Activated CD4-positive, alpha-beta T cell treated with anti-CD3 and anti-CD28 coated beads for 48 hours (primary cell): ENCODE measurements at regions not wholly inside any gene's neighbourhood (a gene's known extent, or its start where the extent isn't known, plus 50 kb on each side); places are given as distances from the start of the nearest gene placed in this dataset.

Experiments
- DNase-seq: peaks from one replicate; pipeline ENCODE4 v3.0.0-alpha.2; 2020

DNA sequence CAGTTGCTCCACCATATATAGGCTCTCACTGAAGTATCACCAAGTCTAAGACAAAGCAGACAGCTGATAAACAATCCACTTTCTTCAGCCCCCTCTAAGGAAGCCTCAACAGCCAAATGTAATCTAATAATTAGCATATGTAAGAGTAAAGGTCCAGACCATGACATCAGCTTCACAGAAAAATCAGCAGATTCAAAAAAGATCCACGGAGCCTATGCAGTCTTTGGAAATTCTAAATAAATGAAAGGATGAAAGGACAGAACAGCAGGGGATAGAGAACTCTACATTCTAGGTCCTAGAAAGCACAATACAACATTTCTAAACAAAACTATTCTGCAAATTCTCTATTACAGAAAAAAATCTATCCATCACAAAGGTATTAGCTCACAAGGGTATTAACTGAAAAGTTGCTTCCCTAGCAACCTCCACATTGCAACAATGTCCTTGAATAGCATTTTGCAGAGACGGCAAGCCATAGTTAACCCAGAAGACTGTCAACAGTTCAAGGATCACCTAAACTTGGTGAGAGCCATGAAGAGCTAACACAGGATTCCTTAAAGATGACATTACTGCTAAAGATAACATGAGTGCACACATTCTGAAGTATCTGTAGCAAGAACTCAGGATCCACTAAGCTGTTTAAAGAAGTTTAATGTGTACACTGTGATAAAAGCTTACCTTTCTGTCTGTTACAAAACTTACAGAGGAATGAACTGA is 74.3 kb downstream of the SIPA1L2 start:
- no peak for DNase-seq

DNA sequence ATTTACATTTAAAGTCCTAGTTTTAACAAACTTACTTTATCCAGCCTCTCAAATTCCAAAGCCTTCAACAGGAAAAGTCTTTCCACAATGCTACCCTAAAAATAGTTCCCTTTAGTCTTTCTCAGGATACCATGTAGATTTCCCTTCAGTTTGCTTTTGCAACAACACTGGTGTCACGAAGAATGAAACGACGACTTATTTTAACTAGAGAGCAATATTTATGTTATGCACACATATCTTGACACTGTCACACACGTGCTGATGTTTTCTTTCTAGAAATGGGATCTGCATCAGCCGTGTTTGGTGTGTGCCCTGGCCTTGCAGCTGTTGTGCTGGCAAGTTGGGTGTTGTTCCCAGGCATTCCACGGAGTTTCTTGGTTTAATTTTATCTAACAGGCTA is 75.5 kb downstream of the SIPA1L2 start:
- no peak for DNase-seq

DNA sequence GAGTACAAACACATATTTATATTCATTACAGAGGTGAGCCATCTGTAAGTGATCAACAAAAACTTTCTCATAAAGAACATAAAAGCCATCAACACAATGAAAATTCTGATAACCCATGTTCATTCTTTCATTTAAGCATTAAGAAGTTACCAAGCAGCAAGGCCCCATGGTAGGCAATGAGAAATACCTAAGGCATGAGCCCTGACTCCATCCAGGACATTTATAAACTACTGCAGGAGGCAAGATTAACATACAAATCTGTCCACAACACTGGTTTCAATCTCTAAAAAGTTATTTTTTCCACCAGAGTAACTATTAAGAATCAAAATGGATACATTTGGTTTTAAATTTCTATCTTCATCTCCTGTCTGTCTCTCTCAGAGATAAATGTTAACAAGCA is 76.1 kb downstream of the SIPA1L2 start:
- DNase-seq = no peak

DNA sequence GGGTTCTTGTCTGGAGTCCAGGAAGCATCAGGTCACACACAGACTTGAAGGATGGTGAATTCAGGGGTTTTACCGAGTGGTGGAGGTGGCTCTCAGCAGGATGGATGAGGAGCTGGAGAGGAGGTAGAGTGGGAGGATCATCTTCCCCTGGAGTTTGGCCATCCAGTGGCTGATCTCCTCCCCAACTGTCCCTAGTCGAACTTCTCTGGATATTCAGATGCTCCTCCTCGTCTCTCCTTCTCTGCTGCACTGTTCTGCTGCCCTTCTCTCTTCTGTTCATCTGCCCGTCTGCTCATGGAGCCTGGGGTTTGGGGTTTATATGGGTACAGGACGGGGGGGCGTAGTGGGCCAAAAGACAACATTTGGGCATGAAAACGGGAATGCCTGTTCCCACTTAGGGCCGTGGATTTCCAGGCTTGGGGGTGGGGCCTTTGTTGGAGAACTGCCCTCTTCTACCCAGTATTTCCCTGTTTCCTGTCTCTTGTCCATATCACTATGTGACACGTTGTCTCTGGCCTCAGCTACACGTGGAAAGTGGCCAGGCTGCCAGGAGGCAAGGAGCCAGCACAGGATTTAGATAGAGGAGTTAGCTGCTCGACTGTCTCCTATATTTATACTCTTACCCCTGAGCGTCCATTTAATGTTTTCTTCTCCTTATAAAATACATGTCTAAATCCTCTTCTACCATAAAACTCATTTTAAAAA is 76.7 kb downstream of the SIPA1L2 start:
- DNase-seq = no peak

DNA sequence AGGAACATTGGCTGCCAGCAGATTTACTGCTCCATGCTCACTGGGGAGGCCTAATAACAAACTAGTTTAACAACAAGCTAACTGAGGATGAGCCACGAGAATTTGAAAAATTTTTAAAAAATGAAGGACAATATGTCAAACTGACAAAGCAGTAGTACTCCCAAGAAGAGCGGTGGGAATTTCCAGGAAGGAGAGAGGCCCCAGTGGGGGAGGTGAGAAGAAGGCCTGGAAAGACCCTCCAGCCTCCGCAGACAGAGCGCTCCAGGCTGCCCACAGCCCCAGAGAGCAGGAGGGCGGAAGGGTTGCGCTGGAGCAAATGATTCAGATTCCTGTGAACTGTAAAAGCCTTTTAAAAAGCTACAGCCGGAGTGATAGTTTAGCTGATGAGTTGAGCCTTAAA is 78.5 kb downstream of the SIPA1L2 start:
- no peak for DNase-seq

DNA sequence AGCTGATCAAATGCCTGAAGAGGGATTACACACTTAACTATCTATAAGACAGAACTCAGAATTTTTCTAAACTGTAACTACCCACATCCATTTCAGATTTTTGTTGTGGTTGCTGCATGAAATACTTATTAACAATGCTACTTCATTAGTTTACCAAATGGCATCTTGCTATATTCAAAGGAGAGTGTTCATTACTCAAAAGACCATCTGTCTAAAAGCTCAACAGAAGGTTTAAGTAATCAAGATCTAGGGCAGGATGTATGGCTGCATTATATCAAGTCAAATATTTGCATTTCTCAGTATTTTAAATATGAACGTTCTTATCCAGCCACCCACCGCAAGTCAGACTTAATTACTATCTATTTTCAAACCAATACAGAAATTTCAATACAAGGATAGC is 79.9 kb downstream of the SIPA1L2 start:
- DNase-seq = no peak

DNA sequence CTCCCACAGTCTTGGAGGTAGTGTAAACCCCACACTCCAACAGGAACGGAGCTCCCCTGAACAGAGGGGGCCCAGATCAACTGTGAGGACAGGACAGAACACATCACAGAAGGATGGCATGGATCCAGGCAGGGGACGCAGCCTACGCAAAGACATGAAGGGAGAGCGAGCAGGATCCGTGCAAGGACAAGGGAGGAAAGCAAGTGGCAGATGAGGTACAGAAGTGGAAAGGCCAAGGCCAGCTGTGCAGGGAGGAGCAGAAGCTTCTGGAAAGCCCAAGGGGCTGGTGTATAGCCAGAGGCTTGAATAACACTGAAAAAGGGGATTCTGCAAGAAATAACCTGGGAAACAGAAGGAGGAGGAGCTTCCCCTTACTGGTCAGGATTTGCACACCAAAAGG is 81.2 kb downstream of the SIPA1L2 start:
- DNase-seq = no peak

DNA sequence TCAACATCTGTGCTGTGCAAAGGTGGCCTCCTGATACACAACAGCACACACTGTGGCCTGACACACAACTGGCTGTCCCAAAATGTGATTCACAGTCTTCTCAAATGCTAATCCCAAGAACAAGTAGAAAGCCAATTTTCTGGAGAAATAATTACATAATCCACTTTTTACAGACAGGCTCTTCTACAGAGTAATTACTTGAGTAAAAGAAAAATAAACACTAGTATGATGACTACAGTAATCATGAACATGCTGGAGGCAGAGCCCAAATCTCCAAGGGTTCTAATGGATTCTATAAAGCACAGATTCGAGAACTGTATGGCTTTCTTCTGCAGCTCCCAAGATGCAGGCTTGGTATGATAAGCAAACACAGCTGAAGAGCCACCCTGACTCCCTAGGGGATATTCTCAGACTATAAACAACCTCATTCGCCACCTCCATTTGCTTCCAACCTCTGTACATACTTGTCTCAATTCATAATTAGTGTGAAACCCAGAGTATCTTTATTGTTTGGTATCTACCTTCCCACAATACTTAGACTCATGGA is 81.9 kb downstream of the SIPA1L2 start:
- no peak for DNase-seq

DNA sequence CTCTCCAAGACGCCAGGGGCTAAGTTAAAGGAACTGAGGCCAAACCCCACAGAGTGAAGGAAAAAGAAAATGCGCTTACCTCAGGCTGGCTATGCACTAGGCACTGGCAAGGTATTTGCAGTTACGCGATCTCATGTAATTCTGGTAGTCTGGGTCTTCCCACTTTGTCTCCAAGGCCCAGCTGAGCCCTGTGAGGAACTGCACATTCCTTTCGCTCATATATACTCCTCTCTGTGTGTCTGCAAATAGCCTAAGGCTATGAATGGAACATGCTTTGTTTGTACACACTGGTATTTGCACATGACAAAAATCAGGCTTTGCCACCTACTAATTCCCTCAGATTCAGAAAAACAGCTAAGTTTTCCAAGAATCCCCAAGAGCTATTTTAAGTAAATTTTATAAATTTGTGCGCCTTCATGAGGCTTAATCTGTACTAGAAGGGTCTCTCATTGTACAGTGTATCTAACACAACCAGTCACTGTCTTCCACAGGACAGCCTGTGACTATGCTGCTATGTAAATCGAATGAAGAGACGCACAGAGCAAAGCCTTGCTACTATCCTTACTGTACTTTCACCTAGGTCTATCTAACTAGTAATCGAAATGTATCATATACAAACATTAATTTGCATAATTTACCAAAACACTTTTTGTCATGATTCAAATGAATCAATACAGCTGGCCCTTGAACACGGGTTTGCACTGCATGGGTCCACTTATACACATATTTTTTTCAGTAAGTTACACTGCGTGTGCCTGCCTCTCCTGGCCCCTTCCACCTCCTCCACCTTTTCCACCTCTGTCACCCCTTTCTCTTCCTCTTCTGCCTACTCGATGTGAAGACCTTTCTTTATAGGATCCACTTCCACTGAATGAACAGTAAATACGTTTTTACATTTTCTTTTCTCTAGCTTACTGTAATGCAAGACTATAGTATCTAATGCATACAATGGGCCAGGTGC is 87.0 kb downstream of the SIPA1L2 start:
- DNase-seq = no peak

DNA sequence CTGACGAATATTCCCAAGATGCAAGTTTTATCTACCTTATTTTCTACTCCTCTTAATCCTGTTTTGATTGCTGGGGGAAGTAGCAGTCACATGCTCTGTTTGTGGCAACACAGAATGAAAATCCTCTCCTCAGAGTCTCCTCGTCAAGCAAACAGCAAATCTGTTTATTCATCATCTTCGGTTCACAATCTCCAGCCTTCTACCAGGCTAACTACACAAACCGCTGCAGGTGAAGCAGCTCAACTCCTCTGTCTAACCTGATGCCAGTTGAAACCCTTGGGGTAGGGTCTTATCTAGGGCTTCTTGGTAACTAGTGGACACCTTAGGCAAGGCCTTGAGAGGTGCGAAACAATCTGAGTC is 91.0 kb downstream of the SIPA1L2 start:
- no peak for DNase-seq

DNA sequence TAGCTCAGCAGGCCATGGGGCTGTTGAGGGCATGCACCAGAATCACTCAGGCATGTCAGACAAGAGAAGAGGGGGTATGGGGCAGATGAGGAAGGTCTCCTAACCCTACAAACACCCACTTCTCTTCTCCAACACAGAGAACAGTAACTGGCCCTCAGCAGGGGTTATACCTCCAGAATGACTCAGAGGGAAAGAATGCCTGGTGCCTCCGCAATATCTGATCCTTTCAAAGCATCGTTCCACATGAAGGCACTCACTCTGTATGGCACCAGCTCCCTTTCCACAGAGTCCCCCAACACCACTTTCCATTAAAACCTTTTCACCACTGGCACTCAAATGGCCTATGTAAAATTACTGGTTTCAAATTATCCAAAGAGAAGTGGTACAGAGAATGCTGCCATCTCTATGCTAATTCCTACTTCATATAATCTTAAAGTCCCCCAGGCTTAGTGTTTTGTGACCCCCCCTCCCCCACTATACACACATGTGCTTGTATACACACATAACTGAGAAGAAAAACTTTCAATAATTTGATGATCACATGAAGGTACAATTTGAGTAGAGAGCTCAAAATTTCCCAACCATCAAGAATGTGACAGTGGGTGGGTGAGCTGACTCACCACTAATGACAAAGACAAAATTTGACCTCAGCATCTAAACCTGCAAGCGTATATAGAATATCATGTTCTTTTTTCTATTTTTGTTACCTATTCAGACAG is 91.5 kb downstream of the SIPA1L2 start:
- DNase-seq = no peak

DNA sequence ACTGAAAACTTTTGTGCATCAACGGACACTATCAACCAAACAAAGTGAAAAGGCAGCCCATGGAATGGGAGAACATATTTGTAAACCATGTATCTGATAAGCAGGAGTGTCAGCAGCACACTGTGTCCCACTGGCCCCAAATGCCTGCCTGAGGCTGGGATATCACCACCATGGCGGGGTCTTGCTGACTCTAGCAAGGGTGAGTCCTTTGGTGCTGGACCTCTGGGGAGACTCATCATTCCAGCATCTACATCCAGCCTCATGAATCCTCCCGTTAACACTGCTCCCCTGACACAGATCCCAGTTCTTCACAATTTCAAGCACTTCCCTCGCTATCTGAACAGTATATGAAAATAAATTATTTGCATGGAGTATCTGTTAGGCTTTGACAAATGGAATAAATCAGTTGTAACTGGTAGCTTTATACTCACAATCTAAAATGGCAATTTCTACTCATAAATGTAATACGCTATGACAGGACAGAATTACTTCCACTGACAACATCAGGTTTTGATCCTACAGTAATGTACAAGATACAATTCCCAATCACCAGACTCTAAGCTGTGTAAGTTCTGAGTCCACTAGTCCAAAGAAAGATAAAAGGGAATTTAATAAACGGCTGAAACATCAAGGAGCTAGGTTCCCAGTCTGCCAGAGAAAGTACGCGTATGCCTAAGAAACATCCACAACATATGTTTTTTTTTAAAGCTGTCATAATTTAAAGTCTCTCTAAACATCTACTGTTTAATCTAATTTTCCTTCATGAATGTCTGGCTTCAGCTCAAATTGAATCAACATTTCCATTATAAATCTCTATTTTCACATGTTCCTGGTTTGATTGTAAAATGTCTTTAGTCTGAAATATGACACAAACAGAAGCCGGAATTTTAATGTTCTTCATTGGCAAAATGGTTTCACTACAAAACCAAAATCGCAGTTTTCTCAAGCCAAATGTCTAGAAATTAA is 95.1 kb downstream of the SIPA1L2 start:
- DNase-seq = no peak

DNA sequence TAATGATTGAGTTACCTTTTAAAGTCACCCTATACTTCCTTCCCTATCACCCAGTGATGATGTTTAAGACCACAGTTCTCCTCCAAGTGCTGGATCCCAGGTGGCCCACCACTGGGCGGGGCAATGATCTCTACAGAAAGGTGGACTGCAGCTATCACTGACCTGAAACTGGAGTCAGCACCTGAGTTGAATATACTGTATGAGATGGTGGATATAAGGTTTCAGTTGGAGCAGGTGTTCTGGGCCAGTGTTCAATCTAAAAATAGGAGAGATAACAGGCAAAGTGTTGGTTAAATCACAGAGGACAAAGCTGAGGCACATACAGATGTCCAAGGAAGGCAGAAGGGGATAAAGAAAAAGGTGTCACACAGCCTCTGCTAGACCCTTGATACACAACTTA is 96.6 kb downstream of the SIPA1L2 start:
- DNase-seq = no peak

DNA sequence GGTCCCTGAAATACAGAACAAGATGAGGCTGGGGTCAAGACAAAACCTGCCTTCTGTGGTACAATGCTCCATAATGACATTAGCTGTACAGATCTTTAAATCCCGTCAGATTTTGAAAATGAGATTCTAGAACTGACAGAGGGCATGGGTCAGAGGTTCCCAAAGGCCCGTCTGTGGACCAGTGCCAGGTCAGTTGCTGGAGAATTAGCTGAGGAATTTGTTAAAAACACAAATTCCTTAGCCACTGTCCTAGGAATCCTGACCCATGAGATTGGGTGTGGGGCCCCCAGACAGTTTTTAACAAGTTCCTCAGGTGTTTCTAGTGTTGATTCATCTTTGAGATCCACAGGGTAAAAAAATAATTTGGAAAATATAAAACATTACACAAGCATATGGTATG is 97.0 kb downstream of the SIPA1L2 start:
- DNase-seq = no peak

DNA sequence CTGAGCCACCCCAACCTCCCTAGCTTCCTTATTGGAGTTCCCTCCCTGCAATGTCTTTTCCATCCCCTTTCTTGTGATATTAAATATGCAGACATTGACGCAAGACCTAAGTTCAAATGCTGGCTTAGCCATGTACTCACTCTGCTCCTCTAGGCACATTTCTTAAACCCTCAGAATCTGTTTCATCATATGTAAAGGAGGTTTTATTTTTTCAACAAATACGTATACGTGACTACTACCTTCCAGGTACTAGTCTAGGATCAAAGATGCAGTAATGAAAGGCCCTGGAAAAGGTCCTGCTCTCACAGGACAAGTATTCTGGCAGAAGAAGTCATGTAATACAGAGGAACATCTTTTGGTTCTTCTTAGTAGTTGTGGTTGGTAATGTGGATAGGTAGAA is 98.6 kb downstream of the SIPA1L2 start:
- DNase-seq = no peak

DNA sequence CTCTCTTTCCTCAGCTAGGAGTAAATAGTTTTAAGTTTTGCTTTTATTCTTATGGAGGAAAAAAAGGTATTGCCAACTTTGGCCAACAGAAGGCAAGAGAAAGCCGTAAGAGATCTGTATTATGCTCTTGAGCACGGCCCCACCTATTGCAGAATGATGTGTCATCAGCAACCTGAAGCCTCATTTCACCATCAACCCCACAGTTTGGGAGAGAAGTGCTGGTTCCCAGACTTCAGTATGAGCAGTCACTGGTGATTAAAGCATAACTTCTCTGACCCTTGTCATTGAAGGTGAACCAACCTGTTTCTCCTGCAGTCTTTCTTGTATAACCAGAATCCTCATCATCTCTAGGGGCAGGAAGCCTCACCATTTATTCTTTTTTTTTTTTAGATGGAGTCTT is 100.2 kb downstream of the SIPA1L2 start:
- DNase-seq = no peak

DNA sequence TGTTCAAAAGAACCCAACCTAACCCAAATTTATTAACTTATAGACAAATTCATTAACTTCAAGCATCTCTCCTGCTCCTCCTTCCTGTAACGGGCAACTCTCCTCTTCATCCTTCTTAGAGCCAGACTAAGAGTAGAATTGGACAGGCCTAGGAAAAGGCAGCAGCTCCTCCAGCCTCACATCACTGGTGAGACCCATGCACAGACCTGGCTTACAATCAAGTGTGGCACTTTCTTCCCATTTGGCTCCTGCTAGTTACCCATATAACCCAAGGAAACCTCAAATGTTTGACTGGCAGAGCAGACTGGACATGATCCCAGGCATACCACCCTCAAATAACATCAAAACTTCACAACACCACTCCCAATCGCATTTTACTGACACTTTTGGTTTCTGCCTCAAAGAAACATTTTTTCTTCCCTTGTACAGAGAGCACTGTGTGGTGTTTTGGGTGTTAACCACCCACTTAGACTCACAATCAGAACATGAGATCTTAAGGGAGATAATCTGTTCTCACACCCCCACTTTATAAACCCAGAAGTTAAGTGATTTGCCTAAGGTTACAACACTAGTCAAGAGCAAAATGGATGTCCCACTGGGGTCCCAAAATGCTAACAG is 101.4 kb downstream of the SIPA1L2 start:
- DNase-seq = no peak

DNA sequence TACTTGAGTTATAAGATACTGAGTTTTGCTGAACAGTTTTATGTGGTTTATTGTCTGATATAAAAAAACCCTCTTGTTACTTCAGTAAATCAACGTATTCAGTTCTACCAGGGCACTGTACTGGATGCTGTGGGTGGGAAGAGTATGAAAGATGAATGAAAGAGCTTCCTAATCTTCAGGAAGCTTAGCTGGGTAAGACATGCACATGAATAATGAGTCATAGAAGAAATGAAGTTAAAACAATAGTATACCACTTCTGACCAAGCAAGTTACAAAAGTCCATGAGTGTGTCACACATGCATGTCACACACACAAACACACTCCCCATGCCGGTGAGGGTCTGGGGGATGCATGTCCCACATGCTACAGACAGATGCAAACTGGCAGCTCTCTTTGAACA is 105.9 kb downstream of the SIPA1L2 start:
- DNase-seq = no peak

DNA sequence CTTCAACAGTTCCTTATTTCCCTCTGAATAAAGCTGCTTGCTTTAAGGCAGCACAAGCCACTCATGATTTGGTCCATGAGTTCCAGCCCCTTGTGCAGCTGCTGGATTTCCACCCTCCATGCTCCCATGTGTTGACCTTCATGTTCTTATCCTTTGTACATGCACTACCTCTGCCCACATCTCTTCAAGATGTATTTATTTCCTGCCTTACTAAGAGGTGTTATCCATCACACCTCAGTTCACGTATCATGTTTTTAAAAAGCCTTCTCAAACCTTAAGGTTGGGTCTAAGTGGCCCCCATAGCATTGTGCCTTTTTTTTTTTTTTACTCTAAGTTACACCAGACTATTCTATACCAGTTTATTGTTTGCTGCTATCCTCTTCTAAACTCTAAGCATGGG is 107.7 kb downstream of the SIPA1L2 start:
- no peak for DNase-seq

DNA sequence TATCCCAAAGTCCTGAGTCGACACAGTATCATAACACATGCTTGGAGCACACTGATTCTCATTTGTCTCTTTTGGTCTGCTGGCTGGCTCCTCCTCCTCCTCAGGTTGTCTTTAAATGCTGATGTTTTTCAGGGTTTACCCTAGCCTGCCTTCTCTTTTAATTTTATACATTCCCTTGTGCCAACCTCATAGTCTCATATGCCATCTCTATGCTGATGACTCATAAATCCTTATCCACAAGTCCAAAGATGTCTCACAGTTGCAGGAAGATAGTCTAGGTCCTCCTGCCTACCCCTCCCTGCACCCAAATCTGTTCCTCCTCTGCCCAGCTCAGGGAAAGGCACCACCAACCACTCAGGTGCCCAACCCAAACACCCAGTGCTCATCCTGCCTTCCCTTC is 108.3 kb downstream of the SIPA1L2 start:
- DNase-seq = no peak

DNA sequence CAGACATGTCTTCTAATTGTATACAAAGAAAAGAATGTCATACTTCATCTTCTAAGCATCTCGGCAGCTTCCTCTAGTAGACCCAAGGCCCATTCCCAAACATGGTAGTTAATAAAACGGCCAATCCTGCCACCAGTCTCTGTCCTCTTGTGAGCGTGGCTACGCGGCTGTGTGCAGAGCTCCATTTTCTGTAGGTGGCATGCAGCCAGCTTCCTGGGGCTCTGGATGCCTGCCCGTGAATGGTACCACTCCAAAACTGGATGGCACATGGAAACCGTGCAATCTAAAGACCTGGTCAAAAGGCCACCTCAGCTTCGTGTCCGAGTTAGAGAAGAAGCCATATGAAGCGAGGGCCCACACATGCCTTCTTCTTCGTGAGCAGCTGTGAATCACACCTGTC is 110.7 kb downstream of the SIPA1L2 start:
- DNase-seq = no peak
